Suprapubic skin (tissue), 4 donors: ENCODE measurements at regions not wholly inside any gene's neighbourhood (a gene's known extent, or its start where the extent isn't known, plus 50 kb on each side); places are given as distances from the start of the nearest gene placed in this dataset.

Experiments used
- DNase-seq, 2 donors: peaks; one replicate each; pipeline ENCODE4 v3.0.0-alpha.2; 2019; ENCODE audit warnings: low spot score in 2 of 2
- H3K27ac ChIP-seq: fragments of 200-600 bp; sonication (generic); one replicate; pipeline ENCODE4 v1.5.1; 2019
- H3K27me3 ChIP-seq: fragments of 200-600 bp; sonication (generic); one replicate; pipeline ENCODE4 v1.5.1; 2019
- H3K36me3 ChIP-seq: fragments of 200-600 bp; sonication (generic); one replicate; pipeline ENCODE4 v1.5.1; 2019
- H3K4me1 ChIP-seq: fragments of 200-600 bp; sonication (generic); one replicate; pipeline ENCODE4 v1.5.1; 2019
- H3K4me3 ChIP-seq: fragments of 200-600 bp; sonication (generic); one replicate; pipeline ENCODE4 v1.5.1; 2019; ENCODE audit warnings: mild to moderate bottlenecking
- H3K9me3 ChIP-seq: fragments of 200-600 bp; sonication (generic); one replicate; pipeline ENCODE4 v1.5.1; 2019
- CTCF ChIP-seq, 2 donors: fragments of 200-600 bp in 1 of 2; fragments of 450-650 bp in 1 of 2; sonication (generic) in 1 of 2; IDR thresholded peaks; one replicate each; pipeline ENCODE4 v1.5.1; 2016 to 2019; ENCODE audit warnings: antibody characterized with exemption in 2 of 2, mild to moderate bottlenecking in 1 of 2, moderate library complexity in 1 of 2
- EP300 ChIP-seq: sonication (generic); formaldehyde crosslinking; IDR thresholded peaks from one replicate; pipeline ENCODE4 v1.6.1; 2017; ENCODE audit warnings: antibody characterized with exemption
- POLR2A ChIP-seq, 2 donors: fragments of 450-650 bp; IDR thresholded peaks; one replicate each; pipeline ENCODE4 v1.6.1; 2017; ENCODE audit warnings: antibody characterized with exemption in 2 of 2, mild to moderate bottlenecking in 2 of 2, moderate library complexity in 2 of 2
- POLR2AphosphoS5 ChIP-seq, 3 donors: sonication (generic); formaldehyde crosslinking; IDR thresholded peaks; one replicate each; pipeline ENCODE4 v1.6.1; 2017; ENCODE audit warnings: antibody characterized with exemption in 3 of 3
- WGBS: methylation state at CpG from one replicate; pipeline ENCODE4 v1.1.5; 2018; 5-methylcytosine and 5-hydroxymethylcytosine counted together

- 62% methylated on average over 2 of the region's 5 CpGs for WGBS
- peaks cover 7% of the 10 kb centered on the region for H3K27me3 ChIP-seq
- H3K4me1 ChIP-seq: peaks cover 6% of the 10 kb centered on the region
- no peaks in the 10 kb centered on the region for H3K9me3 ChIP-seq
- H3K27ac ChIP-seq: no peak overlapping the region
- H3K36me3 ChIP-seq: no peaks in the 10 kb centered on the region
- DNase-seq: no peak
- TF ChIP-seq EP300 (no peak), CTCF (IDR thresholded peaks at IDR 0.05) (no peak), POLR2AphosphoS5 (IDR thresholded peaks at IDR 0.05) (no peak), POLR2A (IDR thresholded peaks at IDR 0.05) (no peak)
- H3K4me3 ChIP-seq: no peak overlapping the region
Measured at GRCh38 chr1:30599721-30600120, 123.7 kb downstream of the MATN1 start.

GRCh38 chr1:30598571-30599114 lies 124.7 kb downstream of the MATN1 start:
- H3K27me3 ChIP-seq: peaks cover 7% of the 10 kb centered on the region
- H3K4me3 ChIP-seq: no peak overlapping the region
- no peak overlapping the region for H3K27ac ChIP-seq
- TF ChIP-seq EP300 (no peak), POLR2A (IDR thresholded peaks at IDR 0.05) (no peak), POLR2AphosphoS5 (IDR thresholded peaks at IDR 0.05) (no peak), CTCF (IDR thresholded peaks at IDR 0.05) (no peak)
- 90% methylated on average over 3 of the region's 4 CpGs for WGBS
- no peaks in the 10 kb centered on the region for H3K9me3 ChIP-seq
- DNase-seq: no peak
- no peaks in the 10 kb centered on the region for H3K36me3 ChIP-seq
- peaks cover 6% of the 10 kb centered on the region for H3K4me1 ChIP-seq

GRCh38 chr1:30597711-30598110 lies 125.7 kb downstream of the MATN1 start:
- Histone ChIP-seq H3K27me3 (peaks cover 7% of the 10 kb centered on the region), H3K9me3 (no peaks in the 10 kb centered on the region), H3K4me3 (no peak overlapping the region), H3K4me1 (peaks cover 6% of the 10 kb centered on the region), H3K36me3 (no peaks in the 10 kb centered on the region), H3K27ac (no peak overlapping the region)
- DNase-seq: no peak
- WGBS: 69% methylated on average over 5 of the region's 6 CpGs
- TF ChIP-seq CTCF (IDR thresholded peaks at IDR 0.05) (no peak), EP300 (no peak), POLR2A (IDR thresholded peaks at IDR 0.05) (no peak)

GRCh38 chr1:30596891-30597290 lies 126.5 kb downstream of the MATN1 start:
- no peak for DNase-seq
- 61% methylated on average over 6 of the region's 6 CpGs for WGBS

GRCh38 chr1:30596470-30596869 lies 126.9 kb downstream of the MATN1 start:
- Histone ChIP-seq H3K27me3 (peaks cover 7% of the 10 kb centered on the region), H3K9me3 (no peaks in the 10 kb centered on the region), H3K36me3 (no peaks in the 10 kb centered on the region), H3K4me3 (no peak overlapping the region), H3K4me1 (peaks cover 6% of the 10 kb centered on the region), H3K27ac (no peak overlapping the region)
- no peak for TF ChIP-seq EP300
- no peak for TF ChIP-seq POLR2A (IDR thresholded peaks at IDR 0.05)
- no peak for TF ChIP-seq POLR2AphosphoS5 (IDR thresholded peaks at IDR 0.05)
- no peak for TF ChIP-seq CTCF (IDR thresholded peaks at IDR 0.05)
- WGBS: 29% methylated on average over 1 of the region's 1 CpG
- no peak for DNase-seq

More at GRCh38 chr1:30596891-30597290, 126.5 kb downstream of the MATN1 start:
- Histone ChIP-seq H3K4me3 (no peak overlapping the region), H3K27me3 (peaks cover 7% of the 10 kb centered on the region), H3K9me3 (no peaks in the 10 kb centered on the region), H3K36me3 (no peaks in the 10 kb centered on the region), H3K4me1 (peaks cover 6% of the 10 kb centered on the region), H3K27ac (no peak overlapping the region)
- TF ChIP-seq CTCF (IDR thresholded peaks at IDR 0.05) (no peak), POLR2A (IDR thresholded peaks at IDR 0.05) (no peak), POLR2AphosphoS5 (IDR thresholded peaks at IDR 0.05) (no peak), EP300 (no peak)
